ENCODE measurements at regions not wholly inside any gene's neighbourhood (a gene's known extent, or its start where the extent isn't known, plus 50 kb on each side); places are given as distances from the start of the nearest gene placed in this dataset.

GRCh38 chr3:30354513-30354912 lies 251.9 kb upstream of the TGFBR2 start (continued):
- TF ChIP-seq RFX5 (IDR thresholded peaks at IDR 0.05; ENCODE audit: borderline replicate concordance, low read depth, low read length) (no peak), SP4 (IDR thresholded peaks at IDR 0.05; ENCODE audit: low read length) (no peak)
